ENCODE measurements at regions not wholly inside any gene's neighbourhood (a gene's known extent, or its start where the extent isn't known, plus 50 kb on each side); places are given as distances from the start of the nearest gene placed in this dataset.

DNA sequence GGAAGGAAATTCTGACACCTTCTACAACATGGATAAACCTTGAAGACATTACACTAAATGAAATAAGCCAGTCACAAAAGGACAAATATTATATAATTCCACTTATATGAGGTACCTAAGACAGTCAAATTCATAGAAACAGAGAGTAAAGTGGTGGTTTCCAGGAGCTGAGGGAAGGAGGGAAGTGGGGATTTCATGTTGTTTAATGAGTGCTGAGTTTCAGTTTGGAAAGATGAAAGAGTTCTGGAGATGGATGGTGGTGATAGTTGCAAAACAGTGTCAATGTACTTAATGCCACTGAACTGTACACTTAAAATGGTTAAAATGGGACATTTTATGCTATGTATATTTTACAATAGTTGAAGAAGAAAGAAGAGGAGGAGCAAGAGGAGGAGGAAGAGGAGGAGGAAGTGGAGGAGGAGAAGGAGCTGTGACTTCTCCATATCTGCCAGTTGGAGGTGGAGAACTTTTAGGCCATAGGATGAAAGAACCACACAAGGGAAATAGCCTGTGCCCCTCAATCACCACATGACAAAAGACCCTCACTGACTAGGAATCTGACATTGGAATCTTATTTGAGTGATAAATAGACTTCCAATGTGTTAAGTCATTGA lies 55.3 kb upstream of the LGALSL start:
- H3K4me3 ChIP-seq (ENCODE audit: control extremely low read depth in 1 of 5, extremely low read depth in 1 of 5, insufficient read depth in 1 of 5, low read depth in 2 of 5, low read length in 4 of 5), result no peak overlapping the region
- ChIA-PET POLR2A (no interaction called here), CTCF (no interaction called here)
- H3K9ac ChIP-seq (ENCODE audit: low read length), result no peak overlapping the region
- no peak overlapping the region for H2AFZ ChIP-seq (ENCODE audit: insufficient read depth, low read depth, low read length, poor library complexity, severe bottlenecking)
- H3K4me1 Mint-ChIP-seq, result peaks cover 7% of the 10 kb centered on the region
- no peaks in the 10 kb centered on the region for H3K27me3 Mint-ChIP-seq
- no peaks in the 10 kb centered on the region for H4K20me1 ChIP-seq (ENCODE audit: control insufficient read depth, insufficient read depth, low read length, poor library complexity, severe bottlenecking)
- no peaks in the 10 kb centered on the region for H3K79me2 ChIP-seq (ENCODE audit: control insufficient read depth, insufficient read depth, low read length)
- no peak for ATAC-seq (ENCODE audit: low read depth)
- no peaks in the 10 kb centered on the region for H3K9me3 Mint-ChIP-seq (ENCODE audit: insufficient read depth)
- no peaks in the 10 kb centered on the region for H3K36me3 ChIP-seq (replicated peaks in 1 of 2; ENCODE audit: control extremely low read depth in 1 of 2, control insufficient read depth in 1 of 2, extremely low read depth in 1 of 2, insufficient read depth in 2 of 2, low read length in 1 of 2)
- peaks cover 2% of the 10 kb centered on the region in 2 donors for H3K4me1 ChIP-seq (ENCODE audit: control insufficient read depth in 2 of 2, insufficient read depth in 2 of 2, low read length in 2 of 2)
- intact Hi-C loops (cut with micrococcal nuclease), result no loop called here
- H3K4me3 Mint-ChIP-seq, result no peak overlapping the region
- H3K27me3 ChIP-seq (replicated peaks in 1 of 4; ENCODE audit: control extremely low read depth in 1 of 4, control insufficient read depth in 3 of 4, insufficient read depth in 4 of 4, low read length in 3 of 4), result no peaks in the 10 kb centered on the region
- no peak overlapping the region for H3K27ac Mint-ChIP-seq
- TF ChIP-seq, protein P1, sequence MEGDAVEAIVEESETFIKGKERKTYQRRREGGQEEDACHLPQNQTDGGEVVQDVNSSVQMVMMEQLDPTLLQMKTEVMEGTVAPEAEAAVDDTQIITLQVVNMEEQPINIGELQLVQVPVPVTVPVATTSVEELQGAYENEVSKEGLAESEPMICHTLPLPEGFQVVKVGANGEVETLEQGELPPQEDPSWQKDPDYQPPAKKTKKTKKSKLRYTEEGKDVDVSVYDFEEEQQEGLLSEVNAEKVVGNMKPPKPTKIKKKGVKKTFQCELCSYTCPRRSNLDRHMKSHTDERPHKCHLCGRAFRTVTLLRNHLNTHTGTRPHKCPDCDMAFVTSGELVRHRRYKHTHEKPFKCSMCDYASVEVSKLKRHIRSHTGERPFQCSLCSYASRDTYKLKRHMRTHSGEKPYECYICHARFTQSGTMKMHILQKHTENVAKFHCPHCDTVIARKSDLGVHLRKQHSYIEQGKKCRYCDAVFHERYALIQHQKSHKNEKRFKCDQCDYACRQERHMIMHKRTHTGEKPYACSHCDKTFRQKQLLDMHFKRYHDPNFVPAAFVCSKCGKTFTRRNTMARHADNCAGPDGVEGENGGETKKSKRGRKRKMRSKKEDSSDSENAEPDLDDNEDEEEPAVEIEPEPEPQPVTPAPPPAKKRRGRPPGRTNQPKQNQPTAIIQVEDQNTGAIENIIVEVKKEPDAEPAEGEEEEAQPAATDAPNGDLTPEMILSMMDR (IDR thresholded peaks at IDR 0.05), result no peak
- no peak for TF ChIP-seq EZH2 (IDR thresholded peaks at IDR 0.05; ENCODE audit: borderline replicate concordance, insufficient read depth, low read depth, low read length, poor library complexity, severe bottlenecking)
- no peak overlapping the region for H3K27ac ChIP-seq (ENCODE audit: low read length in 2 of 2)
- no peak for DNase-seq
- H3K9me3 ChIP-seq (ENCODE audit: control extremely low read depth in 1 of 3, control insufficient read depth in 2 of 3, insufficient read depth in 1 of 3, low read length in 2 of 3), result no peaks in the 10 kb centered on the region
- H3K4me2 ChIP-seq (replicated peaks; ENCODE audit: low read depth, low read length, poor library complexity, severe bottlenecking), result no peak overlapping the region

DNA sequence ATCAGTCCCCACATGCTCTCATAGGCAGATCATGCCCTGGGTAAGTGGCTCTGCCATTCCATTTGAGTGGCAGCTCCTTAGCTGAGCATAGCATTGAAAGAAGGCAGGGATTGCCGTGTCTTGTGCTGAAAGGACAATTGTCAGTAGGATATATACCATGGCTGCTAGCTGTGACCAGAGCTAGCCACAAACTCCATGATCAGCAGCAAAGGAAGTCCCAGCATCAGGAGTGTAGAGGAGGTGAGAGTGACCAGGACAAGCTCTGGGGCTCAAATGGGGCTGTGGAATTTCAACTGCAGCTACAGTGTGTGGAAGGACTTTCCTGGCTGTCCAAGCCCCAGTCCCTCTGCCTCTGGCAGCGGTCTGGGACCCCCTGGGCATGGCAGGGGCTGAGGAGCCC lies 54.4 kb upstream of the LGALSL start:
- H3K27ac Mint-ChIP-seq, result no peak overlapping the region
- H3K4me1 Mint-ChIP-seq, result peaks cover 12% of the 10 kb centered on the region
- Histone ChIP-seq H3K4me2 (replicated peaks; ENCODE audit: low read depth, low read length, poor library complexity, severe bottlenecking) (no peak overlapping the region), H3K27ac (ENCODE audit: low read length in 2 of 2) (no peak overlapping the region), H3K4me3 (ENCODE audit: control extremely low read depth in 1 of 5, extremely low read depth in 1 of 5, insufficient read depth in 1 of 5, low read depth in 2 of 5, low read length in 4 of 5) (no peak overlapping the region), H3K9me3 (ENCODE audit: control extremely low read depth in 1 of 3, control insufficient read depth in 2 of 3, insufficient read depth in 1 of 3, low read length in 2 of 3) (peaks cover 0 to 5% (median 0%) of the 10 kb centered on the region in 3 donors), H3K4me1 (ENCODE audit: control insufficient read depth in 2 of 2, insufficient read depth in 2 of 2, low read length in 2 of 2) (peaks cover 7 to 10% of the 10 kb centered on the region in 2 donors), H3K79me2 (ENCODE audit: control insufficient read depth, insufficient read depth, low read length) (no peaks in the 10 kb centered on the region), H2AFZ (ENCODE audit: insufficient read depth, low read depth, low read length, poor library complexity, severe bottlenecking) (no peak overlapping the region), H3K9ac (ENCODE audit: low read length) (no peak overlapping the region), H3K27me3 (replicated peaks in 1 of 4; ENCODE audit: control extremely low read depth in 1 of 4, control insufficient read depth in 3 of 4, insufficient read depth in 4 of 4, low read length in 3 of 4) (no peaks in the 10 kb centered on the region), H4K20me1 (ENCODE audit: control insufficient read depth, insufficient read depth, low read length, poor library complexity, severe bottlenecking) (no peaks in the 10 kb centered on the region), H3K36me3 (replicated peaks in 1 of 2; ENCODE audit: control extremely low read depth in 1 of 2, control insufficient read depth in 1 of 2, extremely low read depth in 1 of 2, insufficient read depth in 2 of 2, low read length in 1 of 2) (no peaks in the 10 kb centered on the region)
- H3K4me3 Mint-ChIP-seq, result no peak overlapping the region
- ChIA-PET CTCF (no interaction called here), POLR2A (no interaction called here)
- H3K27me3 Mint-ChIP-seq, result no peaks in the 10 kb centered on the region
- intact Hi-C loops (cut with micrococcal nuclease), result no loop called here
- 100% methylated on average over 2 of the region's 2 CpGs for WGBS (ENCODE audit: insufficient coverage)
- no peak for ATAC-seq (ENCODE audit: low read depth)
- TF ChIP-seq, protein P1 (IDR thresholded peaks at IDR 0.05), result no peak
- TF ChIP-seq EZH2 (IDR thresholded peaks at IDR 0.05; ENCODE audit: borderline replicate concordance, insufficient read depth, low read depth, low read length, poor library complexity, severe bottlenecking), result no peak
- H3K9me3 Mint-ChIP-seq (ENCODE audit: insufficient read depth), result no peaks in the 10 kb centered on the region
- no peak for DNase-seq

Data from B cell (primary cell).